GM12865 (cell line): ENCODE measurements at regions not wholly inside any gene's neighbourhood (a gene's known extent, or its start where the extent isn't known, plus 50 kb on each side); places are given as distances from the start of the nearest gene placed in this dataset.
A peak's percentile ranks its signal among the peaks of the same experiment; 100 is the strongest.

Experiments used
- DNase-seq: peaks from one replicate; pipeline ENCODE4 v3.0.0; 2010; ENCODE audit warnings: low read depth
- H3K4me3 ChIP-seq: 2 replicates; pipeline ENCODE4 v1.5.1; 2011; ENCODE audit warnings: mild to moderate bottlenecking, low read depth, low read length, control low read depth
- TF ChIP-seq, protein P1 (sequence below): IDR thresholded peaks from 2 replicates; pipeline ENCODE4 v1.5.1; 2011; ENCODE audit warnings: low read length, control low read depth, low read depth, inconsistent platforms; ENCODE audit not compliant: insufficient read depth; ENCODE audit errors: missing control alignments

DNA sequence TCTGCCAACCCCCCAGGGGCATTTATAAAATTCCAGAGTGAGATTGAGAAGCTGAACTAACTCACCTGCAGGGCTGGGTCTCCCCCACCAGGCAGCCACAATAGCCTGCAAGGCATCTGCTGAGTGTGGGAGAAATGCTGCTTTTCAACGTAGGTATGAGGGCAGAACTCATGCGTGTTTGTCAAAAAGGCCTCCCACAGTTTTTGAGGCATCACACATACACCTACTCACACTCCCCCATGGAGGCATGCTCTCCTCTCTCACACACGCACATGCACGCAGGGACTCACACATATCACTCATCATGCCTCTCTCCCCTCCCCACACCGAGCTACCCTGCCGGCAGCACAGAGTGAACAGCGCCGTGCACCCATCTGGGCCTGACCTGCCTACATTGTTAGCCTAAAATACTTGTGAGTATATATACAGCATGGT is 390.5 kb downstream of the FGF9 start:
- peak; percentile 79 for DNase-seq
- TF ChIP-seq, protein P1, sequence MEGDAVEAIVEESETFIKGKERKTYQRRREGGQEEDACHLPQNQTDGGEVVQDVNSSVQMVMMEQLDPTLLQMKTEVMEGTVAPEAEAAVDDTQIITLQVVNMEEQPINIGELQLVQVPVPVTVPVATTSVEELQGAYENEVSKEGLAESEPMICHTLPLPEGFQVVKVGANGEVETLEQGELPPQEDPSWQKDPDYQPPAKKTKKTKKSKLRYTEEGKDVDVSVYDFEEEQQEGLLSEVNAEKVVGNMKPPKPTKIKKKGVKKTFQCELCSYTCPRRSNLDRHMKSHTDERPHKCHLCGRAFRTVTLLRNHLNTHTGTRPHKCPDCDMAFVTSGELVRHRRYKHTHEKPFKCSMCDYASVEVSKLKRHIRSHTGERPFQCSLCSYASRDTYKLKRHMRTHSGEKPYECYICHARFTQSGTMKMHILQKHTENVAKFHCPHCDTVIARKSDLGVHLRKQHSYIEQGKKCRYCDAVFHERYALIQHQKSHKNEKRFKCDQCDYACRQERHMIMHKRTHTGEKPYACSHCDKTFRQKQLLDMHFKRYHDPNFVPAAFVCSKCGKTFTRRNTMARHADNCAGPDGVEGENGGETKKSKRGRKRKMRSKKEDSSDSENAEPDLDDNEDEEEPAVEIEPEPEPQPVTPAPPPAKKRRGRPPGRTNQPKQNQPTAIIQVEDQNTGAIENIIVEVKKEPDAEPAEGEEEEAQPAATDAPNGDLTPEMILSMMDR: peak; percentile 35
- peak overlapping the region; percentile 33 for H3K4me3 ChIP-seq

DNA sequence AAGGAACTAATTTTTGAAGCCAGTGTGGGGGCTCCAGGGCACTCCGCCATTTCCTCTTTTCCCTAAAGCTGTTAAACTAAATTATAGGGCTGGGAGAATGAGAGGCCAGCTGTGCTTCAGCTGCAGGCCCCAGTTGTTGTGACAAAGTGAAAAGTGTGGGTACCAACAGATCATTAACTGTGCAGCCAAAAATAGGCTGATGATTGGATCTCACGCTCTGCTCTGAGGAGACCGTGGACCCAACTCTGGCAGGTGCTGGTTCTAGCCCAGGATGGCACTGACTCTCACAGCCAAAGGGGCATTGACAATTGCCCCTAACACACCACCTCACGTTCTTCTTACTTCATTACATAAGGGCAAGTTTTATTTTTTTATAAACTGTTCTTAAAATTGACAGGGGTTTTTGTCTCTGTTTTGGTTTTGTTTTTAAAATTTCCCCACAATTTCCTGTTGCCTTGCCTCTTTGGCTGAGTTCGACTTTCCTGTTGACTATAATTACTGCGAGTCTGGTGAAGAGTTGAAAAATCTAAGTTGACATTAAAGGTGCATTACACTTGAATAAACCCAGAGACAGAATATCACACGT is 391.0 kb downstream of the FGF9 start:
- peak overlapping the region; percentile 33 for H3K4me3 ChIP-seq
- TF ChIP-seq, protein P1: no peak
- peak; percentile 79 for DNase-seq

DNA sequence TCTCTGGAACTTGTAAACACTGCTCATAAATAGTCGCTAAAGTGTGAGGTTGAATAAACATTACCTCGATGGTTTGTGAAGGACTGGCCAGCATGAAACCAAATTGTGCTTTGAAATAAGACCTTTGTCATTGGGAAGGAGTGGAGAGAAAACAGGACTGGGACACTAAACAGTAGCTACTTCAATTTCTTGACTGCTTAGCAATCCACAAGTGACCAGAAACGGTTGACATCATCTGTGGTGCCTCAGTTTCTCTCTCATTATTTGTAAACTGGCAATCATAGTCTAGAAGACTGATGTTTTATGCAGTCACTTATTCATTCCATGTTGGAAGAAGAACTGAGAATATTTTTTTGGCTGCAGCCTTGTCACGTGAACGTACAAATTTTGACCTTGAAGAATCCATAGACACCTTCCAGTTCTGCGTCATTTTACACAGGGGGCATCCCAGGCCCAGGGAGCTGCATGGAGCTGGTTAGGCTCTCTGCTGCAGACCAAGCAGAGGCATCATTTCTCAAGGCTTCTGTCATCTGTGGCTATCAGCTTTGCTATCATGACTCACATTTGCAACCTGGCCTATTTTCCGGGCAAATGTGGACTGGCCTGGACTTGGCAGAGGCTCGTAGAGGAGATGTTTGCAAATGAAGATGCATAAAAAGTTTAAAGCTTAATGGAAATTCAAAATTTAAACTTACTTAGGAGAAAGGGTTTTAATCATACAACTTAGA is 391.8 kb downstream of the FGF9 start:
- peak overlapping the region; percentile 33 for H3K4me3 ChIP-seq
- TF ChIP-seq, protein P1: no peak
- DNase-seq: no peak

DNA sequence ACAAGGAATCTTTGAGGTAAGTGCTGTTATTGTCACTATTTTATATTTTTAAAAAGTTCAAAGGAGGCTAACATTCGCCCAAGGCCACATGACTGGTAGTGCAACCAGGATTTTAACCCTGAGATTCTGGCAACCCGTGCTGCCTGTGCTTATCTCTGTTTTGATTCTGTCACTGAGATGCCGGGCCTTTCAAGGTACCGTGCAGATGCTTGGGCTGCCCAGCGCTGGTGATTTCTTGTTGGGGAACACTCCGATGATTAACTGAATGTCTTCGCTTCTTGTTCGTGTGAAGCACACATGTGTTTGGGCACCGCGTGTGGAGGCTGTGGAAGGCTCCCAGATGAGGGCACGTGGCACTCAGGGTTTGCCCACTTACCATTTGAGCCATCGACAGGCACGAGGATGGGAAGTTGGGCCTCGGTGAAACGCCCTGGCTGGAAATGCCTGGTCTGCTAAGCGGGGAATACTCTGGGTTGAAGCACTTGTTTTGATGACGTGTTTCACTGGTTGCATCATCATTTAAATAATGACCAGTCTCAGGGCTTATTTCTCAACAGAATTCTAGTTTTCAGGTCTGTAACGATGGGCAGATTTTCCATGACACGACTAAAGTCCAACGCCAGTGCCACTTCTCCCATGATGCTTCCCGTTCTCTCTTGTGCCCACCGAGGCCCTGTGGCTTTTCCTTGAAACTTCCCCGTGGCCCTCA is 392.7 kb downstream of the FGF9 start:
- no peak for DNase-seq
- H3K4me3 ChIP-seq: no peak overlapping the region
- TF ChIP-seq, protein P1: no peak

DNA sequence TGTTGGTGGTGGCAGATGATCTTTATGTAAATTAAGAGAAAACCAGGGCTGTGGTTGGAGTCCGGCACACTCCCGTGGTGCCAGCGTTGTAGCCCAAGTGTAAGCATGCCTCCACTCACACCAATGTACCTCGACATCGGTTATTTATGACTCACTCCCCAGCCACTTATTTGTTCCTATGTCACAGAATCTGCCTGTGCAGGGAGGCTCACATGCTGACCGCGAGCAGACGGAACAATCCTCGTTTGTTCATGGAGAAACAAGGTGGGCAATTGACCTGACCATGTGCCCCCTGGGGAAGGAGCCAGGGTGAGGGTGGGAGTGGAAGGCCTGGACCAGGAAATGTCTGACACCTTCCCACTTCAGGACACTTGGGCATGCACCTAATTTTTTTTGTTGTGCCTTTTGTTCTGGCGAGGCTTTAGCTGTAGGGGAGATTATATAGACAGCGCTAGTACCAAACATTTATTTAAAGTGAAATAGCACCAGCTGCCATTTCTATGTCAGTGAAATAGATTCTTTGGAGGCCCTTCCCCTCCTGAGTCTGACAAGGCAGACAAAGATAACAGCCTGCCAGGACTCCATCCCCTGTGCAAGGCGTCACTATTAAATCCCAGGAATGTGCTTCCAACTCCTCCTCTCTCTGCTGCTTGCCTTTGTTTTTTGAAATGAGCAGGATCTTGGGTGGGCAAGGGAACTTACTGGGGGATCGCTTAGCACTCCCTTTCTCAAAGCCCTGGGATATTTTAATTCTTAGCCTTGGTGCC is 394.2 kb downstream of the FGF9 start:
- TF ChIP-seq, protein P1: no peak
- DNase-seq: no peak
- H3K4me3 ChIP-seq: no peak overlapping the region

DNA sequence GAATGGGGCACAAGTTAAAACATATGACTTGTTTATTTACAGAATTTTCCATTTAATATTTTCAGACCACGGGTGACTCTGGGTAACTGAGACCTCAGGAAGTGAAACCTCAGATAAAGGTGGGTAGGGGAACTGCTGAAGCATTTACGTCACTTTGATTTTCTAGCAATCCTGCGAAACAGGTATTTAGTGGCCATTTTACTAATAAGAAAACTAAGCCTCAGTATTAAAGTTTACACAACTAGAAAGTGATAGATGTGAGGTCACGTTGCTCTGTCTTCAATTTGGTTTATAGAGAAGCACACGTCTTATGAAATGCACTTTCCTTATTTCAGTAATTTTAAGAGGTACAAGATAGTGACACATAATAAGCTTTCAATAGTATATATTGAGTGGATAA is 402.8 kb downstream of the FGF9 start:
- TF ChIP-seq, protein P1: no peak
- H3K4me3 ChIP-seq: no peak overlapping the region
- peak; percentile 50 for DNase-seq
